CD4-positive, alpha-beta T cell treated with Interleukin-4 for 1 hour (primary cell): ENCODE measurements at regions not wholly inside any gene's neighbourhood (a gene's known extent, or its start where the extent isn't known, plus 50 kb on each side); places are given as distances from the start of the nearest gene placed in this dataset.

ENCODE experiments used
- DNase-seq, 2 donors: peaks; one replicate each; pipeline ENCODE4 v3.0.0-alpha.2; 2020 to 2022

GRCh38 chr1:23614032-23614660 lies 54.8 kb upstream of the ID3 start:
- no peak for DNase-seq

- peak in 1 of 2 donors; percentile 52 for DNase-seq
These were observed 54.1 kb upstream of the ID3 start for GRCh38 chr1:23613191-23614031.

GRCh38 chr1:23611601-23612327 lies 52.5 kb upstream of the ID3 start:
- DNase-seq: peak; percentile 38 to 45

GRCh38 chr1:23610677-23611076 lies 51.4 kb upstream of the ID3 start:
- DNase-seq: no peak

GRCh38 chr1:23609971-23610370 lies 50.7 kb upstream of the ID3 start:
- no peak for DNase-seq
